ENCODE measurements at regions not wholly inside any gene's neighbourhood (a gene's known extent, or its start where the extent isn't known, plus 50 kb on each side); places are given as distances from the start of the nearest gene placed in this dataset.

DNA sequence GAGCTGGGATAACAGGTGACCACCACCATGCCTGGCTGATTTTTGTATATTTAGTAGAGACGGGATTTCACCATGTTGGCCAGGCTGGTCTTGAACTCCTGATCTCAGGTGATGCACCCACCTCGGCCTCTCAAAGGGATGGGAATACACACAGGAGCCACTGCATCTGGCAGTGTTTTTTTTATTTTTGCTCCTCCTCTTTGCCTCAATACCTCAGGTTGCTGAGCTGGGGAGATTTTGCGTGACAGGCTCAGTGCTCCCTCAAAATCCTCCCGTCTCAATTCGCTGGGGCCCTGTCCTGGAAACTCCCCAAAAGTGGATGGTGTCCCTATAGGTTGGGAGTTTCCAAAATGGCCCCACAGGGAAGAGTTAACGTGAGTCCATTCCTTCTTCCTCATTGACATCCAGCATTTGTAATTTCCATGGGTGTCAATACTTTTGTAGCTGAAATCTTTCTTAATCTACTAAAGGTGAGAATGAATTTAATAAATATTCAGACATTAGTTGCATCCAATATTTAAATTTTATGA lies 71.8 kb downstream of the GGTLC2 start:
- TF ChIP-seq, protein P1, sequence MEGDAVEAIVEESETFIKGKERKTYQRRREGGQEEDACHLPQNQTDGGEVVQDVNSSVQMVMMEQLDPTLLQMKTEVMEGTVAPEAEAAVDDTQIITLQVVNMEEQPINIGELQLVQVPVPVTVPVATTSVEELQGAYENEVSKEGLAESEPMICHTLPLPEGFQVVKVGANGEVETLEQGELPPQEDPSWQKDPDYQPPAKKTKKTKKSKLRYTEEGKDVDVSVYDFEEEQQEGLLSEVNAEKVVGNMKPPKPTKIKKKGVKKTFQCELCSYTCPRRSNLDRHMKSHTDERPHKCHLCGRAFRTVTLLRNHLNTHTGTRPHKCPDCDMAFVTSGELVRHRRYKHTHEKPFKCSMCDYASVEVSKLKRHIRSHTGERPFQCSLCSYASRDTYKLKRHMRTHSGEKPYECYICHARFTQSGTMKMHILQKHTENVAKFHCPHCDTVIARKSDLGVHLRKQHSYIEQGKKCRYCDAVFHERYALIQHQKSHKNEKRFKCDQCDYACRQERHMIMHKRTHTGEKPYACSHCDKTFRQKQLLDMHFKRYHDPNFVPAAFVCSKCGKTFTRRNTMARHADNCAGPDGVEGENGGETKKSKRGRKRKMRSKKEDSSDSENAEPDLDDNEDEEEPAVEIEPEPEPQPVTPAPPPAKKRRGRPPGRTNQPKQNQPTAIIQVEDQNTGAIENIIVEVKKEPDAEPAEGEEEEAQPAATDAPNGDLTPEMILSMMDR (IDR thresholded peaks at IDR 0.05) = no peak
- TF ChIP-seq POLR2A (IDR thresholded peaks at IDR 0.05) = no peak
